ENCODE measurements at regions not wholly inside any gene's neighbourhood (a gene's known extent, or its start where the extent isn't known, plus 50 kb on each side); places are given as distances from the start of the nearest gene placed in this dataset.
"Not testable (repeated sequence)": the region's sequence is repeated elsewhere in the genome, so short reads cannot be mapped to it uniquely, and the experiment has no call there.

DNA sequence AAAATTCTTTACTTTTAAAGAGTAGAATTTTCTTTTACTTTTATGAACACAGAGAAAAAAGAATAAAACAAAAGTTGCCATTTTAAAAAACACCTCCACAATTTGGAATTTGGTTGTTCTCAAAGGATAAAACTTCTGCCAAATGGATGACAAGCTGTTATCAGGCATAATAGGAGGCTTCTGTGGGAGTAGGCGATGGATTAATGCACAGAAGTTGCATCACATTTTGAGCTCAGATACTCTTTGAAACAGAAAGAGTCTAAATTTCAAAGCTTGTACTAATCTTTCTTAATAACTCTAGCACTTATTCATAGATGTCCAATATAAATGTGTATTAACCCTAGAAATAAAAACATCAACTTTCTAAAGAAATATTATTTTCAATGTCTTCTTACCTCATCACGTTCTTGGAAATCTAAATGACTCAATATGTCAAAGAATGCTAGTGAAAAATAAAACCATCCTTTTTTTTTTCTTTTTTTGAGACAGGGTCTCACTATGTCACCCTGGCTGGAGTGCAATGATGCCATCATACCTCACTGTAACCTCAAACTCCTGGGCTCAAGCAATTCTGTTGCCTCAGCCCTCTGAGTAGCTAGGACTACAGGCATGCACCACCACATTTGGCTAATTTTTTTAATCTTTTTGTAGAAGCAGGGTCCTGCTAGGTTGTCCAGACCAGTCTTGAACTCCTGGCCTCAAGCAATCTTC lies 112.8 kb upstream of the USP25 start:
- DNase-seq (ENCODE audit: low read depth): no peak

- no peak for DNase-seq (ENCODE audit: low read depth)
Measured at GRCh38 chr21:15617964-15618363, 111.8 kb upstream of the USP25 start.

- no peak for DNase-seq (ENCODE audit: low read depth)
Measured at GRCh38 chr21:15620892-15621291, 108.9 kb upstream of the USP25 start.

DNA sequence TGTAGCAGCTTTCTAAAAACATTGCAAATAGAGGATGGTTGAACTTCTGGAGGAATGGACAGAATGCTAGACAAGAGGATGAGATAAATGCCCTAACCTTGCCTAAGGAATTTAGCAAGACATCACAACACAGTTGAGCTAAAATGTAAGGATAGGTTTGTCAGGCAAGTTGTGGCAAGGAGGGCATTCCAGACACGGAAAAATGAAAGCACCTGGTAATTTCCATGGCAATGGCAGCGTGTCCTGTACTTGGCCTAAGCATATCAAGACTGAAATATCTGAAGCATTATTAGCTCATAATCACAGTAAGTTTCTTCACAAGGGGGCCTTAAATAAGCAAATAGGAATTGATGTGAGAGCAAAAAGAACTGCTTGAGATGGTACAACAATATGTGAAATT lies 105.1 kb upstream of the USP25 start:
- no peak for DNase-seq (ENCODE audit: low read depth)

DNA sequence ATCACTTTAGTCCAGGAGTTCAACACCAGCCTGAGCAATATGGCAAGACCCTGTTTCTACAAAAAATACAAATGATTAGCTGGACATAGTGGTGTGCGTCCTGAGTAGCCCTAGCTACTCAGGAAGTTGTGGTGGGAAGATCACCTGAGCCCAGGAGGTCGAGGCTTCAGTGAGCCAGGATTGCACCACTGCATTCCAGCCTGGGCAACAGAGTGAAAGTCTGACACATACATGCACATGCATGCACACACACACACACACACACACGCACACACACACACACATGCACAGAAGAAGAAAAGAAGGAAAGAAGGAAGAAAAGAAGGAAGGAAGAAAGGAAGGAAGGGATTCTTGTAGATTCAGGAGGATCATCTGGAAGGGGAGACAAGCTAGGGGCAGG lies 104.4 kb upstream of the USP25 start:
- DNase-seq (ENCODE audit: low read depth): no peak

DNA sequence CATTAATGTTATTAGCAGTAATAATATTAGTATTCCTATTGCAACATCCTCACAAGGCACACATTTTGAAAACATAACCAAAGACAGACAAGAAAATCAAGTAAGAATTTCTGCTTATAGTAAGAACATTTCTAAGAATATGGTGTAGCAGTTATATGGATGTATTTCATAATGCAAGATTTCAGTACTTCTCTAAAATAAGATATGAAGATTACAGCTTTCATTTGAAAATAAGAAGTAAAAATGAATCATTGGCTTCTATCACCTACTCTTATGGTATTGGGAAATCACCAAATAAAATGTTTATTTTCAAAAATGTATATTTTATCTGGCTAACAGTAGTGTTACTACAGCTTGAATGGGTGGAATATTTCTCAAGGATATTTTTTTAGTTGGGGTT lies 103.8 kb upstream of the USP25 start:
- DNase-seq (ENCODE audit: low read depth): no peak

DNA sequence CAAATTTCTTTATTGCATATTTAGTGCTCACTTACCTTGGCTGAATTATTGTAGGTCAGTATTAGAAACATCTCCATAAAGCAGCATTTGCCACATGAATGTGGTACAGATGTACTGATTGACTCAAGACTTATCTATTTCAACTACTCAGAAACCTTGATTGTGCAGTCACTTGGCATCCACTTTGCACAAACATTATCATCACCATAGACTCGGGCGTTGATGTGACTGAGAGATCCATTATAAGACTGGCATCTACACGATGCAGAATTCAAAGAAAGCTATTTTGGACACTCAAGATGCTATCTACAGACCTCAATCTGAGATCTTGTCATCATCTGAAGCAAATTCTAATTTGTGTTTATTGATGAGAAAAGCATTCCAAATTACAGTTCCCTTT lies 102.8 kb upstream of the USP25 start:
- no peak for DNase-seq (ENCODE audit: low read depth)

- no peak for DNase-seq (ENCODE audit: low read depth)
Measured at GRCh38 chr21:15627823-15628222, 102.0 kb upstream of the USP25 start.

- no peak for DNase-seq (ENCODE audit: low read depth)
Measured at GRCh38 chr21:15631342-15631741, 98.4 kb upstream of the USP25 start.

DNA sequence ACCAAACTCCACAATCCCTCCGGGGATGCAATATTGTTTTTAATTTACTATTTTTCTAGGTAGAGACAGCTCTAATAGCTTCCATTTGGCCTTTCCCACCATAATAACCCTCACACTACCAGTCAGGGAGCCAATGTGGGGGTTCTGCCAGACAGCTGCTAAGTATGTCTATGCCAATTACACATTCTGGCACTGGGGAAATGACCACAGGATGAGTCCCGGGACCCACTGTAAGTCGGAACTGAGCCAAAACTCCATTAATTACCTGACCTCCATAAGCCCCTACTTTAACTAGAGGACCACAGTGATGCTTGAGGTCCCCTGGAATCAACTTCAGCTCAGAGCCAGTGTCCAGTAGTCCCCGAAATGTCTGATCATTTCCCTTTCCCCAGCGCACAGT lies 95.2 kb upstream of the USP25 start:
- DNase-seq (ENCODE audit: low read depth): not testable (repeated sequence)

- DNase-seq (ENCODE audit: low read depth): no peak
Measured at GRCh38 chr21:15638856-15639549, 90.8 kb upstream of the USP25 start.

- DNase-seq (ENCODE audit: low read depth): not testable (repeated sequence)
Measured at GRCh38 chr21:15640113-15640512, 89.7 kb upstream of the USP25 start.

GRCh38 chr21:15644489-15644888 lies 85.3 kb upstream of the USP25 start:
- no peak for DNase-seq (ENCODE audit: low read depth)

GRCh38 chr21:15645830-15646229 lies 84.0 kb upstream of the USP25 start:
- DNase-seq (ENCODE audit: low read depth): no peak

DNA sequence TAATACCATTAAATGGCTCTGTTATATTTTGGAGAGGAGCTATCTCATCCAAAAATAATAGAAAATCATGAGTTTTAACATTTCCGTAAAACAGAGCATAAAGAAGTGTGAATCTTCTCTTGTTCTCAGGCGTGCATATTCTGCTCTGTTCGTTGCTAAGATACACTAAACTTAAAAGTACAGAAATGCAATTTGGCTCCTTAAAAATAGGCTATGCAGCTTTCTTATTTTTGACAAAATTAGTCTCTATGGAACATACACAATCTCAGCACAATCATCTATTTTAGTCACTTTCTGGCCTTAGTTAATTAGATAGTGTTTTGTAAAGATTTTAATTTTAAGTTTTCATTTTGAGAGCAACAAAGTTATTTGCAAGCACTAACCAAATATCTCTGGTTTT lies 79.0 kb upstream of the USP25 start:
- DNase-seq (ENCODE audit: low read depth): no peak

DNA sequence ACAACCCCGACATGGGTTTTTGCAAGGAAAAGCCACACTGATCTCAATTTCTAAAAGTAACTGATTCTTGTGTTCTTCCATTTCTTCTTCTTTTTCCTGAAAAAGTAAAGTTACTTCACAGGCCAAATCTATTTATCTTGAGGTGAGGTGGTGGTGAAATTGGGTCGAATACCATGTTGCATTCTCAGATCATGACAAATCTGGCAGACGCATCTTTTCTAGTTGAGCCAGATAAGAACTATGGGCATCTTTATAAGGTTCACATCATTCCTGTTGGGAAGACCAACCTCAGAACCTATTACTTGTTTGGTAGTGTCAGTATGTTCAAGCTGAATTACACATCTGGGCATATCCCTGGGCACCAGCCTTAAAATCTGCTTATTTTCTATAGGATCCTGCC lies 78.6 kb upstream of the USP25 start:
- no peak for DNase-seq (ENCODE audit: low read depth)

GRCh38 chr21:15653710-15654109 lies 76.1 kb upstream of the USP25 start:
- no peak for DNase-seq (ENCODE audit: low read depth)

DNA sequence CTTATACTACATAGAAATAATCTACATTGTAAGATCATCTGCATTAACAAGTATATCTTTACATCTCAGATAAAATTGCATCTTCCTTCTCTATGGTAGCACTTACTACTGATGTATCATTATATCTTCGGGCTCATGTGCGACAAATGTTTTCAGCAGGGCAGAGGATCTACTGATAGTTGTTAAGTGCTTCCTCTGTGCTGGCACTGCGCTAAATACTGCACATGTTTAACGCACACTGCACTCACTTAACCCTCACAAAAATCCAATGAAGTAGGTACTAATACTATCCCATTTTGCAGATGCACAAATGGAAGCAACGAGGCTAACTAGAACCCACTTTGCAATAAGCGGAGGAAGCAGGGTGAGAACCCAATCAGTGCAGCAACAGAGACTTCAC lies 75.6 kb upstream of the USP25 start:
- DNase-seq (ENCODE audit: low read depth): no peak

- DNase-seq (ENCODE audit: low read depth): no peak
Measured at GRCh38 chr21:15659753-15660422, 69.9 kb upstream of the USP25 start.

GRCh38 chr21:15660423-15660804 lies 69.4 kb upstream of the USP25 start:
- DNase-seq (ENCODE audit: low read depth): no peak

DNA sequence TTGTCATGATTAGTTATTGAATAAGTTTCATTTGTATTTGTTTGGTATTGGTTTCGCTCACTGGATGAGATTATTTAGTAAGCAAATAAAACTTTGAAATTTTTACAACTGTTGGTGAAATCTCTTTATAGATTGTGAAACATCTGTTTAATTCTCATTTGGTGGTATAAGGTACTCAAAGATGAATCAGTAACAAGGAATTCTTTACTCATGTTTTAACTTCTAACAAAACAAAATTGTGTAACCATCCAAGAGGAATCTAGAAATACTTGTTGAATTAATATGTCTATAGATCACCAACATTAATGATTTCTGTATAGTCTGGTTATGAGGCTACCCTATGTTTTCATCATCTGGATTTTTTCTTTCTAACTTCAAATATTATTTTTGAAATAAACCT lies 62.8 kb upstream of the USP25 start:
- no peak for DNase-seq (ENCODE audit: low read depth)

GRCh38 chr21:15667819-15668218 lies 62.0 kb upstream of the USP25 start:
- no peak for DNase-seq (ENCODE audit: low read depth)

GRCh38 chr21:15669247-15669646 lies 60.5 kb upstream of the USP25 start:
- DNase-seq (ENCODE audit: low read depth): no peak
